ENCODE measurements at regions not wholly inside any gene's neighbourhood (a gene's known extent, or its start where the extent isn't known, plus 50 kb on each side); places are given as distances from the start of the nearest gene placed in this dataset.

DNA sequence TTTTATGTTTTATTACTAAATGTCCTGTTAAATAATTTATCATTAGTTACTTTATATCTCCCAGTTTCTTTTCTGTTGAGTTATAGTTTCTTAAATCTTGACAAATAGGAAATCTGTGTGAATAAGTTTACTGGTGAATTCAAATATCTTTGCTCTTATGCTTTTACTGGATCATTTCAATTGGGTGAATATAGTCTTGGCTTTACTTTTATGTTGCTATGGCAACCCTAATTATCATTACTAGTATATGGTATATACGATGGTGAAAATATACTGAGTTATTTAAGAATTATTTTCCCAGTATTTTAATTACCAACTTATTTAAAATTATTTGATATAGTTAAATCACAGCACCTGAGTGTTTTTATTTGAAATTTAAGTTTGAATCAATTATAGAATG is 363.0 kb downstream of the CDH10 start:
- TF ChIP-seq, protein P1, sequence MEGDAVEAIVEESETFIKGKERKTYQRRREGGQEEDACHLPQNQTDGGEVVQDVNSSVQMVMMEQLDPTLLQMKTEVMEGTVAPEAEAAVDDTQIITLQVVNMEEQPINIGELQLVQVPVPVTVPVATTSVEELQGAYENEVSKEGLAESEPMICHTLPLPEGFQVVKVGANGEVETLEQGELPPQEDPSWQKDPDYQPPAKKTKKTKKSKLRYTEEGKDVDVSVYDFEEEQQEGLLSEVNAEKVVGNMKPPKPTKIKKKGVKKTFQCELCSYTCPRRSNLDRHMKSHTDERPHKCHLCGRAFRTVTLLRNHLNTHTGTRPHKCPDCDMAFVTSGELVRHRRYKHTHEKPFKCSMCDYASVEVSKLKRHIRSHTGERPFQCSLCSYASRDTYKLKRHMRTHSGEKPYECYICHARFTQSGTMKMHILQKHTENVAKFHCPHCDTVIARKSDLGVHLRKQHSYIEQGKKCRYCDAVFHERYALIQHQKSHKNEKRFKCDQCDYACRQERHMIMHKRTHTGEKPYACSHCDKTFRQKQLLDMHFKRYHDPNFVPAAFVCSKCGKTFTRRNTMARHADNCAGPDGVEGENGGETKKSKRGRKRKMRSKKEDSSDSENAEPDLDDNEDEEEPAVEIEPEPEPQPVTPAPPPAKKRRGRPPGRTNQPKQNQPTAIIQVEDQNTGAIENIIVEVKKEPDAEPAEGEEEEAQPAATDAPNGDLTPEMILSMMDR (IDR thresholded peaks at IDR 0.05; ENCODE audit: low read length) = no peak
- TF ChIP-seq EZH2 (optimal IDR thresholded peaks at IDR 0.05; ENCODE audit: low read depth, low read length) = no peak

Measured in MM.1S (cell line).